Stimulated activated CD4-positive, alpha-beta T cell treated with anti-CD3 and anti-CD28 coated beads, Interleukin-2, amount 100 ng/mL, for 4 hours (primary cell): ENCODE measurements at regions not wholly inside any gene's neighbourhood (a gene's known extent, or its start where the extent isn't known, plus 50 kb on each side); places are given as distances from the start of the nearest gene placed in this dataset.
"Not testable (repeated sequence)": the region's sequence is repeated elsewhere in the genome, so short reads cannot be mapped to it uniquely, and the experiment has no call there.

Source experiments
- DNase-seq: peaks from one replicate; pipeline ENCODE4 v3.0.0-alpha.2; 2020; ENCODE audit warnings: low read depth

DNA sequence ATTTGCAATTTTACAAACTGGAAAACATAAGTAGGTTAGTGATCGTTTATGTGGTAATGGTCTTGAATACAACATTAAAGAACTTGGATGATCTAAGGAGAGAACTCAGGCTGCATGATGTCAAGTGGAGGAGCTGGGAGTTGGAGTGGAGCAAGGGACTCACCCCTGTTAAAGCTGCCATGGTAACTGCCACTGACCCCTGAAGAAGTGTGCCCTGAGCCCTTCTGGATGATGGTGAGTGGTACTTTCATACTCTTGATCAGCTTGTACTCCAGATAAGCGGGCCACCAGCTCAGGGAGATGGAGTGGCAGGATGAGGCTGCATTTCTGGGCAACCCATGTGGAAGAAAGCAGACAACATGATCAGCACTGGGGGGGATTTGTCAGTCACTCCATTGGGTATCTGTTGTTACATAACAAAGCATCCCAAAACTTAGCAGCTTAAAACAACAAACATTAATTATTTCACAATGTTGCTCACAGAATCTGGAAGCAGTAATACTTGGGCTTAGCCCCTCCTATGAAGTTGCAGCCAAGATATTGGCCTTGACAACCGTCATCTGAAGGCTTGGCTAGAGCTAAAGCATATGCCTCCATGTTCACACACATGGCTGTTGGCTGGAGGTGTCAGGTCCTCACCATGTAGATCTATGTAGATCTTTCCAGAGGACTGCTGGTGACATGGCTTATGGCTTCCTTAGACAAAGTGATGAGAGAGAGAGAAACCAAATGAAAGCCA lies 213.8 kb downstream of the DUSP10 start:
- no peak for DNase-seq

- DNase-seq, result not testable (repeated sequence)
Measured at GRCh38 chr1:221530159-221530558, 211.7 kb downstream of the DUSP10 start.

DNA sequence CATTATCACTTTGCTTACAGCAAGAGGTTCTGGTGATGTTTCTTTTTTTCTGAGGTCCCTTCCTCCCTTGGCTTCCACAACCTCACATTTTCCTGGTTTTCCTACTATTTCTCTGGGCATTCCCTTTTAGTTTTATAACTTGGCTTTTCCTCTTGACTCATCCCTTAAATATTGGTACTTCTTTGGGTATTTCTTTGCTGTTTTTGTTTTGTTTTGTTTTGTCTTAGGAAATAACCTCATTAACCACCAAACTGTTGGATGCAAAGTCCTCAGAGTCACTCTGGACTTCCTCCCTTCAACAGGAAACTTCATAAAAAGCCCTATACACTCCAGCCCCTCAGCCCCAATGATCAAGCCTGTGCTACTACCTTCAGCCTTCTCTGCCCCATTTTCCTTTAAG lies 211.1 kb downstream of the DUSP10 start:
- DNase-seq, result no peak

- DNase-seq, result no peak
Measured at GRCh38 chr1:221532071-221532773, 209.7 kb downstream of the DUSP10 start.

DNA sequence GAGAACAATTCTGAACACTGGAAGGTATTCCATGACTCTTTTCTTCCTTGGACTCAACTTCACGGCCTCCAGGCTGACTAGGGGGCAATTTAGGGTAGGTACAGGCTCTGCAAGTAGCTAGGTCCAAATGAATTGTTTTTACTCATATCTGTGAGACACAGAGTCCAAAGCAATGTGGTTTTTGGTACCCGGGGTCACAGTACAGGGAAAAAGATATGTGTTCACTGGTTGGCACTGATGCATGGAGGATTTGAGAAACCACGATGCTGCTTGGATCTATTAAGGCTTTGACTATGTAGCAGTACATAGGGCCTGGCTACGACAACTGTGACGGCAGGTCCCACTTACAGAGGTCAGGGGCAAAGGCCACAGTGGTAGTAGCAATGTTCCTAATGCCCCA lies 200.6 kb downstream of the DUSP10 start:
- no peak for DNase-seq

- no peak for DNase-seq
Measured at GRCh38 chr1:221543529-221544120, 198.3 kb downstream of the DUSP10 start.

DNA sequence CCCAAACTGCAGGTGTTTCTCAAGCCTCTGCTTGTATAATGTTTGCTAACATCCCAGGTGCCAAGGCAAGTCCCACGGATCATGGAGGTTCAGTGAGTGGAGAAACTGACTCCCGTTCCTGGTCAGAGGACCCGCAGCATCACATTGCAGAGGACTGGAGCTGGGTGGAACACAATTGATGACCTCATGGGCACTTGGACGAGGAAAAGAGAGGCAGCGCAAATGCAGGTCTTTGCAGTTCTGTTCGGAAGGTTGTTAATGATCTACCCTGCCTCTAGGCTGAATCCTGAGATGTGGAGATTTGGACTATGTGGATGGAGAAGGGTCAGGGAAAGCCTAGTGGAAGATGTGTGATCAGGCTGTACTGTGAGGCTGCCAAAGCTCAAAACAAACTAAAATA lies 192.9 kb downstream of the DUSP10 start:
- no peak for DNase-seq

- no peak for DNase-seq
Measured at GRCh38 chr1:221549815-221550214, 192.1 kb downstream of the DUSP10 start.

DNA sequence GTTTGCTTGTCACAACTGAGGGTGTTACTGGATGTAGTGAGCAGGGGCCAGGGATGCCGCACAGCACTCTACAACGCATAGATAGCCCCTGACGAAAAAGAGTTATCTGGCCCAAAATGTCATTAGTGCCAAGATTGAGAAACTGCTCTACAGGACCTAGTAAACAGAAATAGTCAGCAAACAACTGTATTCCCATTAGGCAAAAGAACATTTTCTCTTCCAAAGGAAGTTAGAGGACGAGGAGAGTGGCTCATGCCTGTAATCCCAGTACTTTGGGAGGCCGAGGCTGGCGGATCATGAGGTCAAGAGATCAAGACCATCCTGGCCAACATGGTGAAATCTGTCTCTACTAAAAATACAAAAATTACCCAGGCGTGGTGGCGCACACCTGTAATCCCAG lies 189.1 kb downstream of the DUSP10 start:
- DNase-seq, result not testable (repeated sequence)

- no peak for DNase-seq
Measured at GRCh38 chr1:221555689-221556433, 186.0 kb downstream of the DUSP10 start.

- no peak for DNase-seq
Measured at GRCh38 chr1:221556435-221556834, 185.5 kb downstream of the DUSP10 start.

- DNase-seq, result no peak
Measured at GRCh38 chr1:221557013-221557412, 184.9 kb downstream of the DUSP10 start.

DNA sequence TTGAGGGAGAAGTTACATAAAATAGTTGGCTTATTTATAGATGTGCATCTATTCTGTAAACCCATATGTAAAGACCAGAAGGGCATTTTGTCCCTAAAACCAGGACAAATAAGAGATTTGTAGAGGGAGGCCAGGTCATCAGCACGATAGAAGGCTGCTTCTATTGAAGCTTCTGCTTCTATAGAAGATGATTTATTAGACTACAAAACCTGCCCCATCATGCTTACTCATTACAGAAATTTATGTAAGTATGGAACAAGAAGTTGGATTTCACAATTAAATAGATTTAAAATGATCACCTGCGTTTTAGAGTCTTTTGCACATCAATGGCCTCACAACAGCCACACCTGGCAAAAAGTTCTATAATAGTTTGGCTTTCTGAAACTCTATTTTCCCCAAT lies 183.5 kb downstream of the DUSP10 start:
- no peak for DNase-seq

DNA sequence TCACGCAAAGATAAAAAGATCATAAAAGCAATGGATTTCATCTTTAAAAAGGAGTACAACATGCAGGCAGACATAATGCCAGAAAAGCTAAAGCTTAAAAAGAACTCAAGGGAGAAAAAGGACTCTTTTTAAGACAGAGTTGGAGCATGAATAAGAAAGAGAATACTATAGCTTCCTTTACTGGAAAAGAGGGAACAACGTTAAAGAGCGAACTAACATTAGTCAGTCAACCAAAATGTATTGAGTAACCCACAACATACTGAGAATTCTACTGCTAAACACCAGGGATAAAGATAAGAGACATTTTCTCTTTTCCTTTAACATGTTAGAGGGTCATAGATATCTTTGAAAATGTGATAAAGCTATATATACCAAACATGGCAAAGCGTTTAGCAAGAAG lies 182.0 kb downstream of the DUSP10 start:
- DNase-seq, result no peak

DNA sequence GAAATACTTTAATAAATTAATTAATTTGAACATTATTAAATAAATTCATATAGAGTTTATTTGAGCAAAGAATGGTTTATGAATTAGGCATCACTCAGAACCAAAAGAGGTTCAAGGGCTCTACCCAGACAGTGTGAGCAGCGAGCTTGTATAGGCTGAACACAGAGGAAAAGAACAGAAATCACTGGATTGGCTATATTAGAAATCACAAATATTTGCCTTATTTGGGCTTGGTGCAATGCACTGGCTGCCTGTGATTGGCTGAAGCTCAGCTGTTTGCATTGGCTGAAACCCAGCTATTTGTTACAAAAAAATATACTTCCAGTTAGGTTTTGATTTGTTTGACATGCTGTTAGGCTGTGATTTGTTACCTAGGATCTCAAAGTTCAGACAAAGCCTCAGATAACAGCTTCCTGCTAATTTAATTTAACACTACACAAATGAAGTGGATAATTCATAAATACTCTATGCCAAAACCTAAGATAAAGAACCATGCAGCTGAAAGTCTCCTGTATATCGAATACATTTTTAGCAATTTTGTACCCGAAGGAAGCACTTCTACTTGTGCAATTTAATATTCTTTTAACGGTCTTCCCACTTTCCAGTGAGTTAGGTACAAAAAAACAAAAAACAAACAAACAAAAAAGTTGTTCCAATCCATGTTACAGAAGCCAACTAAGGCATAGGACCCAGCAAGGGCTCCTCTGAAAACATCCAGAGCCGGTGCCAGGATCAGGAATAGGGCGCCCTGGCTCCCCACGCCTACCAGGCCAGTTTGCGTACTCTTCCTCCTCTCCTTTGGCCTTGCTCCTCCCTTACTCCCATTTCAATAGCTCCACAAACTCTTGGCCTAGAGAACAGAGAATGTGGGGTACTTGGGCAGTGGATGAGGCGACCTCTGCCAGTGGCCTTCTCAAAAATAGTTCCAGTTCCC lies 179.1 kb downstream of the DUSP10 start:
- DNase-seq, result no peak

DNA sequence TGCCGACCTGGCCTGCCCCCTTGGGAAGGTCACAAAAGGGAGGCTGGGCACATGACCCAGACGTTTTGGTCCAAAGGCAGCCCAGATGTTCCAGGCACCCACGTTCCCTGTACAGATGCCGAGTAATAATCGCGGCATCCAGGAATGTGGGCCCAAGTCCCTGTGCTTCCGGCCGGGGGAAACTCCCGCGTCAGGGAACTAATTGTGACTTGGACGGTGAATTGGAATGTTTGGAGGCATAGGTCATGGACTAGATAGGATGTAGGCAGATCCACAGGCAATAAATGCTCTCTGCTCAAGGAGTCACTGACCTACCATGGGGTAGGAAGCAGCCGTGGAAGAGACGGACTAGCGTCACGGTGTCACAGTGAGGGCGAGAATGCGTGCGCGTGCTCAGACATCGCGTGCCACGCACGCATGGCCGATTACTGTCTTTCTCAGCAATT lies 178.4 kb downstream of the DUSP10 start:
- no peak for DNase-seq

DNA sequence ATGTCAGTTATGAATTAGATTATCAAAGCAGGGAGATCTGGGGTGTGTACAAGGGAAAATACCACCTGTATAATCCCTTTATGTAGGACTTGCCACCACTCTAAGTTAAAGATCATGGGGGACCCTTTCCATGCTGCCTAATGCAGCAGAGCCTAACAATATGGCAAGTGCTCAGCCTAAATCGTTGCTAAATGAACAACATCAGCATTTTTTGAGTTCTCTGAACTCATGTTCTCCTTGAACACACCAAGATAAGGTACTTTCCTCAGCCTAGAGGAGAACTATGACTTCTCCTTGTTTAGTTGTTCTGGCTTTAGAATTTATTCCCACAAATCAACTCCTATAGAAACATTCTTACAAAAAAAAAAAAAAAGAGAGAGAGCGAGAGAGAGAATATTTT lies 177.0 kb downstream of the DUSP10 start:
- DNase-seq, result no peak

DNA sequence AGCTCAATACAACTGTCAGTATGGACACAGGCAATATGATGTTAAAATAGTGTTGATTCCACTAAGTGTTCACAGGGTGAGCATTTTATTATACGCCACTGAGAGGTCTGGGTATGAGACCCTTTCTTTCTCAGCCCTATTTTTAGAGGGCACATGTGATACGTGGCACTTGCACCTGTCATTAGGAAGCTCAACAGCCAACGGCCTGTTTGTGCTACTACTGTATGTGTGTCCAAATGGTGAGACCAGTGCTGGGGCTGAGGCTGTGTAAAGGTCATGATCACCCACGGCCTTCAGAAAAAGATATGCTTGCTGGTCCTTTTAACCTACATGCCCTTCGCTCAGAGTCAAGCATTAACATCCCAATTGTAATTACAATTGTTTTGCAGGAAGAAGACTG lies 176.2 kb downstream of the DUSP10 start:
- no peak for DNase-seq

GRCh38 chr1:221567859-221568507 lies 173.9 kb downstream of the DUSP10 start:
- no peak for DNase-seq

DNA sequence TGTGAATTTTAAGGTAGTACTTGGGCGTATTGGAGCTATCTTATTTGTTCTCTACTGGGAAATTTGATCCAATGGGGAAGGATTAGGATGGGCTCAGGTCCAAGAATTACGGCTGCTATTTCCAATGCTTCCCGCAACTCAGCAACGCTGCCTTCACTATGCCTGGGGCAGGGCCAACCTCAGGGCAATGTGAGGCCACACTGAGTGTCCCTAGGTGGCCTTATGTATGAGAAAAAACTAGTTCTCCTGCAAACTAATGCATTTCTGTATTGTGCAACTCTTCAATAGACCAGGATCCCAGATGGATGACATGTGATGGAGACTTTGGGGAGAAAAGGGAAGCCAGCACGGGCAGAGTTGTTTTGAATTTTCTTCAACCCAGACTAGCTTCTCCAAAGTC lies 168.1 kb downstream of the DUSP10 start:
- no peak for DNase-seq

DNA sequence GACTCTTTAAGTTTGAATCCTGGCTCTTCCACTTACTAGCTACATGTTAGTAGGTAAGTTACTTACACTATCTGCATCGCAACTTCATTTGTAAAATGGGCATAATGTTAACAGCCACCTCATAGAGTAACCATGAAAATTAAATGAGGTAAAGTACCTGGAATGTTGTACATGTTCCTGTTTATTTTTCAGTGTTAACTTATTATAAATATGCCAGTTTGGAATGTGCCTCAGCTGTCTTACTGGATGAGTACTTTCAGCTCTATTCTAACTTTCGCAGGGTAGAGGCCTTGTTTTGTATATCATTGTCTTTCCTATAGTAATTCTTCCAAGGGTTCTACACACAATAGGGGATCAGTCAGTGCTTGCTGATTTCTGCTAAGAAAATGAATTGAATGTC lies 167.4 kb downstream of the DUSP10 start:
- no peak for DNase-seq
